PC-3 (cell line): ENCODE measurements at regions not wholly inside any gene's neighbourhood (a gene's known extent, or its start where the extent isn't known, plus 50 kb on each side); places are given as distances from the start of the nearest gene placed in this dataset.

Experiments
- ATAC-seq: fragments of 200-7000 bp; cut with Tn5 transposase; 2 replicates; pipeline ENCODE4 v1.9.1; 2020; ENCODE audit warnings: mild to moderate bottlenecking, moderate library complexity
- BruUV-seq: library from RNA; stranded (reverse); fragments of 400-500 nt; replicated peaks from 2 replicates; lab custom pipeline; 2021; lab: Mats Ljungman, UMichigan
- CTCF ChIA-PET: fragments of 300-600 bp; sonication (Branson Sonifier 250); formaldehyde crosslinking; loops from one replicate; lab custom pipeline; 2022; ENCODE audit warnings: antibody characterized with exemption; lab: Charles Lee
- POLR2A ChIA-PET: fragments of 300-600 bp; sonication (Branson Sonifier 250); formaldehyde crosslinking; loops from one replicate; lab custom pipeline; 2022; ENCODE audit warnings: antibody characterized with exemption; ENCODE audit not compliant: unreplicated experiment; lab: Charles Lee
- DNase-seq: peaks from one replicate; pipeline ENCODE4 v3.0.0-alpha.2; 2015
- H2AFZ ChIP-seq: fragments of 300-600 bp; sonication (generic); 2 replicates; pipeline ENCODE4 v1.6.0; 2016; ENCODE audit warnings: antibody characterized with exemption, low read length
- H3F3A ChIP-seq: fragments of 300-600 bp; sonication (generic); one replicate; pipeline ENCODE4 v1.6.0; 2017; ENCODE audit warnings: antibody characterized with exemption, low read length, control low read depth, mild to moderate bottlenecking; ENCODE audit not compliant: unreplicated experiment
- H3K27ac ChIP-seq: fragments of 300-600 bp; sonication (generic); 2 replicates; pipeline ENCODE4 v1.5.1; 2016; ENCODE audit warnings: mild to moderate bottlenecking, low read length
- H3K27me3 ChIP-seq: fragments of 300-600 bp; sonication (generic); 2 replicates; pipeline ENCODE4 v1.6.1; 2016; ENCODE audit warnings: low read length, mixed read lengths
- H3K36me3 ChIP-seq: fragments of 300-600 bp; sonication (generic); 2 replicates; pipeline ENCODE4 v1.6.1; 2016; ENCODE audit warnings: low read depth, mixed run types, low read length, mixed read lengths
- H3K4me1 ChIP-seq: fragments of 300-600 bp; sonication (generic); 2 replicates; pipeline ENCODE4 v1.5.1; 2016; ENCODE audit warnings: low read length; ENCODE audit not compliant: insufficient read depth
- H3K4me2 ChIP-seq: fragments of 300-600 bp; sonication (generic); 2 replicates; pipeline ENCODE4 v1.6.0; 2016; ENCODE audit warnings: low read length
- H3K4me3 ChIP-seq: fragments of 300-600 bp; sonication (generic); 2 replicates; pipeline ENCODE4 v1.5.1; 2016; ENCODE audit warnings: mild to moderate bottlenecking, low read length, mixed read lengths
- H3K79me2 ChIP-seq: fragments of 300-600 bp; sonication (generic); 2 replicates; pipeline ENCODE4 v1.6.1; 2017; ENCODE audit warnings: low read length, mixed read lengths
- H3K9ac ChIP-seq: fragments of 300-600 bp; sonication (generic); 2 replicates; pipeline ENCODE4 v1.6.0; 2016; ENCODE audit warnings: mild to moderate bottlenecking, low read length
- H3K9me2 ChIP-seq: fragments of 300-600 bp; sonication (generic); replicated peaks from 2 replicates; pipeline ENCODE4 v1.6.1; 2016; ENCODE audit warnings: mixed run types, low read length, mixed read lengths
- H3K9me3 ChIP-seq: fragments of 300-600 bp; sonication (generic); 2 replicates; pipeline ENCODE4 v1.6.1; 2016; ENCODE audit warnings: low read length, mixed read lengths
- H4K20me1 ChIP-seq: fragments of 300-600 bp; sonication (generic); 2 replicates; pipeline ENCODE4 v1.6.1; 2016; ENCODE audit warnings: low read length, mixed read lengths
- CTCF ChIP-seq: fragments of 300-600 bp; sonication (generic); conservative IDR thresholded peaks from 2 replicates; pipeline ENCODE4 v1.5.1; 2017; ENCODE audit warnings: antibody characterized with exemption, low read depth, mild to moderate bottlenecking, low read length
- EZH2 ChIP-seq: fragments of 300-600 bp; sonication (generic); IDR thresholded peaks from one replicate; pipeline ENCODE4 v1.6.1; 2017; ENCODE audit warnings: antibody characterized with exemption, mild to moderate bottlenecking, low read length; ENCODE audit not compliant: unreplicated experiment
- EZH2phosphoT487 ChIP-seq: fragments of 300-600 bp; sonication (generic); IDR thresholded peaks from 2 replicates; pipeline ENCODE4 v1.6.1; 2018; ENCODE audit warnings: mild to moderate bottlenecking, antibody characterized with exemption, low read length, borderline replicate concordance
- intact Hi-C: fragments of 100-400 bp; cut with micrococcal nuclease; formaldehyde crosslinking; loops from 2 replicates; pipeline ENCODE4 v1.9.0; 2023

GRCh38 chr2:39530411-39530866 is 93.4 kb upstream of the MAP4K3 start:
- Histone ChIP-seq H3K79me2 (no peaks in the 10 kb centered on the region), H3K4me2 (peak overlapping the region; percentile 21; the same call in 1 of the 2 replicates), H3K4me1 (peaks cover 29% of the 10 kb centered on the region), H2AFZ (peak overlapping the region; percentile 72), H3K9ac (no peak overlapping the region), H3F3A (no peaks in the 10 kb centered on the region), H3K36me3 (no peaks in the 10 kb centered on the region), H3K27me3 (no peaks in the 10 kb centered on the region), H3K27ac (peak overlapping the region; percentile 51), H4K20me1 (no peaks in the 10 kb centered on the region), H3K9me2 (no peaks in the 10 kb centered on the region), H3K4me3 (no peak overlapping the region), H3K9me3 (no peaks in the 10 kb centered on the region)
- DNase-seq = peak; percentile 66
- TF ChIP-seq EZH2 (no peak), EZH2phosphoT487 (no peak), CTCF (peak; percentile 49)
- BruUV-seq = no TSS peak
- ATAC-seq = peak; percentile 79
- CTCF ChIA-PET = no interaction called here
- intact Hi-C loops = loop anchor here (2.0 kb wide), 1 partner anchor 16 kb away; no protein-coding TSS in a partner anchor
- POLR2A ChIA-PET = interaction anchor here (0.5 kb wide), 1 partner anchor 94 kb away, joined by 3 read pairs; no protein-coding TSS in a partner anchor

- H3K79me2 ChIP-seq = no peaks in the 10 kb centered on the region
- H3K4me2 ChIP-seq = no peak overlapping the region
- H3K27me3 ChIP-seq = no peaks in the 10 kb centered on the region
- CTCF ChIA-PET = no interaction called here
- H2AFZ ChIP-seq = no peak overlapping the region
- H4K20me1 ChIP-seq = no peaks in the 10 kb centered on the region
- no peaks in the 10 kb centered on the region for H3K9me3 ChIP-seq
- no peak overlapping the region for H3K27ac ChIP-seq
- H3K9me2 ChIP-seq = no peaks in the 10 kb centered on the region
- POLR2A ChIA-PET = no interaction called here
- no peaks in the 10 kb centered on the region for H3K36me3 ChIP-seq
- H3K4me1 ChIP-seq = peaks cover 29% of the 10 kb centered on the region
- intact Hi-C loops = loop anchor here (2.0 kb wide), 1 partner anchor 16 kb away; no protein-coding TSS in a partner anchor
- BruUV-seq = no TSS peak
- no peak for DNase-seq
- H3K4me3 ChIP-seq = no peak overlapping the region
- TF ChIP-seq EZH2 = no peak
- no peak for TF ChIP-seq CTCF
- no peak for TF ChIP-seq EZH2phosphoT487
- no peak for ATAC-seq
- no peaks in the 10 kb centered on the region for H3F3A ChIP-seq
- H3K9ac ChIP-seq = no peak overlapping the region
These were observed 94.2 kb upstream of the MAP4K3 start for GRCh38 chr2:39531220-39531777.

- CTCF ChIA-PET = interaction anchor here (0.6 kb wide), 1 partner anchor 185 kb away, joined by 5 read pairs; no protein-coding TSS in a partner anchor
- Histone ChIP-seq H3K36me3 (no peaks in the 10 kb centered on the region), H3K4me3 (no peak overlapping the region), H3K27ac (no peak overlapping the region), H3K9me2 (no peaks in the 10 kb centered on the region), H3F3A (no peaks in the 10 kb centered on the region), H3K79me2 (no peaks in the 10 kb centered on the region), H3K9ac (no peak overlapping the region), H3K9me3 (no peaks in the 10 kb centered on the region), H3K4me2 (no peak overlapping the region), H3K4me1 (peaks cover 29% of the 10 kb centered on the region), H3K27me3 (no peaks in the 10 kb centered on the region), H4K20me1 (no peaks in the 10 kb centered on the region), H2AFZ (no peak overlapping the region)
- POLR2A ChIA-PET = no interaction called here
- DNase-seq (no peak), ATAC-seq (no peak)
- no TSS peak for BruUV-seq
- TF ChIP-seq EZH2 (no peak), EZH2phosphoT487 (no peak), CTCF (no peak)
- intact Hi-C loops = no loop called here
These were observed 95.8 kb upstream of the MAP4K3 start for GRCh38 chr2:39532933-39533332.
